AG04449 (cell line): ENCODE measurements at regions not wholly inside any gene's neighbourhood (a gene's known extent, or its start where the extent isn't known, plus 50 kb on each side); places are given as distances from the start of the nearest gene placed in this dataset.

Experiments used
- CTCF ChIA-PET: fragments of 350-600 bp; formaldehyde crosslinking; extraction: SDS; loops from one replicate; lab custom pipeline; 2021; ENCODE audit warnings: antibody characterized with exemption; lab: Yijun Ruan, JAX
- POLR2A ChIA-PET: fragments of 400-600, 350-600 bp; formaldehyde crosslinking; extraction: SDS; loops from one replicate; lab custom pipeline; 2020; ENCODE audit warnings: antibody characterized with exemption, inconsistent platforms; lab: Yijun Ruan, JAX
- DNase-seq: peaks from one replicate; pipeline ENCODE4 v3.0.0-alpha.2; 2010; ENCODE audit warnings: low read depth, low spot score
- H3K4me3 ChIP-seq: 2 replicates; pipeline ENCODE4 v1.5.1; 2011; ENCODE audit warnings: low read depth, mild to moderate bottlenecking, control low read depth, low read length
- TF ChIP-seq, protein P1 (sequence below): IDR thresholded peaks from one replicate; pipeline ENCODE4 v1.5.1; 2011; ENCODE audit warnings: mild to moderate bottlenecking, moderate library complexity, low read length, control low read depth, inconsistent platforms; ENCODE audit not compliant: insufficient read depth; ENCODE audit errors: missing control alignments

DNA sequence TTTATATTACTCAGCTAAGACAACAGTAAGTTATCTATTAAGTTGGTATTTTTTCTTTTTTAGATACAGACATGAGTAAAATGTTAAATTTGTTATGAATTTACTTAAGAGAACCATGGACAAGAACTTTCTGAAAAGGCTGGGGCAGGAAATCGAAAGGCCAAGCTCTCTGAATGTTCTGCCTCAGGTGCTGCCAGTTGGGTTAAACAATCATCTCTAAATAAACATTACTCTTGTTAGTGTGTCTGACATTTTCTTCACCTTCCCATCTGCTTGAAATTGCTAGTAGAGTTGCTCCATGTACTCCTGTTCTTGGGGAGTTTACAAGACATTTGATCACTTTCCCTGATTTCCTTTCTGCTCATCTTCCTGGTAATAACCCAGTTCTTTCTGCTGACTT lies 87.5 kb downstream of the ANKRD7 start:
- POLR2A ChIA-PET: no interaction called here
- CTCF ChIA-PET: no interaction called here
- no peak for DNase-seq
- no peak overlapping the region for H3K4me3 ChIP-seq
- TF ChIP-seq, protein P1, sequence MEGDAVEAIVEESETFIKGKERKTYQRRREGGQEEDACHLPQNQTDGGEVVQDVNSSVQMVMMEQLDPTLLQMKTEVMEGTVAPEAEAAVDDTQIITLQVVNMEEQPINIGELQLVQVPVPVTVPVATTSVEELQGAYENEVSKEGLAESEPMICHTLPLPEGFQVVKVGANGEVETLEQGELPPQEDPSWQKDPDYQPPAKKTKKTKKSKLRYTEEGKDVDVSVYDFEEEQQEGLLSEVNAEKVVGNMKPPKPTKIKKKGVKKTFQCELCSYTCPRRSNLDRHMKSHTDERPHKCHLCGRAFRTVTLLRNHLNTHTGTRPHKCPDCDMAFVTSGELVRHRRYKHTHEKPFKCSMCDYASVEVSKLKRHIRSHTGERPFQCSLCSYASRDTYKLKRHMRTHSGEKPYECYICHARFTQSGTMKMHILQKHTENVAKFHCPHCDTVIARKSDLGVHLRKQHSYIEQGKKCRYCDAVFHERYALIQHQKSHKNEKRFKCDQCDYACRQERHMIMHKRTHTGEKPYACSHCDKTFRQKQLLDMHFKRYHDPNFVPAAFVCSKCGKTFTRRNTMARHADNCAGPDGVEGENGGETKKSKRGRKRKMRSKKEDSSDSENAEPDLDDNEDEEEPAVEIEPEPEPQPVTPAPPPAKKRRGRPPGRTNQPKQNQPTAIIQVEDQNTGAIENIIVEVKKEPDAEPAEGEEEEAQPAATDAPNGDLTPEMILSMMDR: no peak

DNA sequence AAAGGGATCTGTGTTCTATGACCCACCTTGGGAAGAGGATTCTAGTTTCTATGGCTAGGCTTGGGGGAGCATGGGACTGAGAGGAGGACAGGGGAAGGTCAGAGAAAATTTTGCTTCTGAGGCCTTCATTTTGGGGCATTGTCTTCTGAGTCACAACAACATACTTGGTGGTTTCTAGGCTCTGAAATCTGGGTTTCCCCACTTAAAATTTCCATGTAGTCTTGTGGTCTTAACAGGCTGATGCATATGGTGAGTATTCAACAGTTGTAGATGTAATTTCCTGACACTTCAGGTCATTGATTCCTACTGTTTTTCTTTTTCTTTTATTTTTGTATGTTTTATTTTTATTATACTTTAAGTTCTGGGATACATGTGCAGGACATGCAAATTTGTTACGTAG lies 88.5 kb downstream of the ANKRD7 start:
- DNase-seq: no peak
- TF ChIP-seq, protein P1: no peak
- ChIA-PET CTCF (no interaction called here), POLR2A (no interaction called here)
- H3K4me3 ChIP-seq: no peak overlapping the region

DNA sequence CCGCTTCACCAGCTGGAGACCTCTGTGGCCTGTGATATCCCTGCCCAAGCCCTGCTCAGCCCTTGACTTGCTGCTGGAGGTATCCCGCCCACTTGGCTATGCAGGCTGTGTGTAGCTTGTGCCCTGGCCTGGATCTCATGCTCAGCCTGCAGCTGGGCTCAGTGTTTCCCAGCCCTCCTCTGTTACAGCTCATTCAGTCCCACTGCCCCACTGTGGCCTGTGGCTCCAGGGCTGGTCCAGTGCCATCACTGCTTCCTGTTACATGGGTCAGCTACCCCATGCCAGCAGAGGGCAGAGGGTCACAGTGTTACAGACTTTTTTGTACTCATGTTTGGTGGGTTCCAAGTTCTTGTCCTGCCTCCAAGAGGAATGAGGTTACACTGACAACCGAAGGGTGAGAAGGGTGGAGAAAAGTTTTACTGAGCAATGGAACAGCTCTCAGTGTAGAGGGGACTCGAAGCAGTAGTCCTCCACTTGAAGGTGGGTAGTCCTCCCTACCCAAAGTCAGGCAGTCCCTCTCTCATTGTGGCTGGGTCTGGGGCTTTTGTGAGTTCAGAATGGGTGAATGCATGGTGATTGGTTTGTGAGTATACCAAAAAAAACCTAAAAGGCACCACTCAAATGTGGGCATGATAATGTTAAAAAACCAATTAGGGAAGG lies 100.4 kb downstream of the ANKRD7 start:
- POLR2A ChIA-PET: no interaction called here
- TF ChIP-seq, protein P1: no peak
- no peak overlapping the region for H3K4me3 ChIP-seq
- CTCF ChIA-PET: no interaction called here
- no peak for DNase-seq

DNA sequence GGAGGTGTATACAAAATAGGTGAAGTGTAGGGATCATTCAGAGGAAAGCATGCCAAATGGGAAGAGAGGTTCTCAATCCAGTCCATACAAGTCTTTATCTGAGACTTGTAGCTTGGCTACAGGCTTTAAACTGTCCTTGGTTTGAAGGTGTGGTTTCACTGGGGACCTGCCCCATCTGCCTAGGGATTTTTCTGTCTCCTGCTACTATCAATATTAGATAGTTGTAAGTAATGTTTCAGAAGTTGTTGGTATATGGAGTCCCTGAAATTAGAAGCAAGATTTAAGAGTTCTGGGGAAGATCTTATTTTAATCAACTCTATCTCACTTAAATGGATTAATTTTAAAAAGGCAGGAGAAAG lies 100.9 kb downstream of the ANKRD7 start:
- CTCF ChIA-PET: no interaction called here
- POLR2A ChIA-PET: no interaction called here
- no peak for DNase-seq
- TF ChIP-seq, protein P1: no peak
- no peak overlapping the region for H3K4me3 ChIP-seq

DNA sequence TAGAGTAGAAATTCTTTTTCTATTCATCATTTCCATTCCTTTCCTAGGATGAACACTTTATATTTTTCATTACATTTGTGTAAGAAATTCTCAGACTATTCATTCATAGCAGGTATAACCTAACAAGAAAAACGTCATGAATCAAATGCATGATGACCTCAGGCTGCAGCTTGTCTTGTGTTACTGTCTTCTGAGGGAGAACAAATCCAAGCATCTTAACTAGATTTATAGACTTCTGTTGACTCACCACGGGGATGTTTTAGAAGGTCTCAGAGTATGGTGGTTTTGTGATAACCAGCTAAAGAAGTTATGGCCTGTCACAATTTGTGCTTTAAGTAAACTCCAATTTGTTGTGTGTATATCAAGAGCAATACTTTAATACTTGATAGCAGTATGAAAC lies 102.7 kb downstream of the ANKRD7 start:
- POLR2A ChIA-PET: no interaction called here
- no peak overlapping the region for H3K4me3 ChIP-seq
- no peak for DNase-seq
- TF ChIP-seq, protein P1: no peak
- CTCF ChIA-PET: no interaction called here

DNA sequence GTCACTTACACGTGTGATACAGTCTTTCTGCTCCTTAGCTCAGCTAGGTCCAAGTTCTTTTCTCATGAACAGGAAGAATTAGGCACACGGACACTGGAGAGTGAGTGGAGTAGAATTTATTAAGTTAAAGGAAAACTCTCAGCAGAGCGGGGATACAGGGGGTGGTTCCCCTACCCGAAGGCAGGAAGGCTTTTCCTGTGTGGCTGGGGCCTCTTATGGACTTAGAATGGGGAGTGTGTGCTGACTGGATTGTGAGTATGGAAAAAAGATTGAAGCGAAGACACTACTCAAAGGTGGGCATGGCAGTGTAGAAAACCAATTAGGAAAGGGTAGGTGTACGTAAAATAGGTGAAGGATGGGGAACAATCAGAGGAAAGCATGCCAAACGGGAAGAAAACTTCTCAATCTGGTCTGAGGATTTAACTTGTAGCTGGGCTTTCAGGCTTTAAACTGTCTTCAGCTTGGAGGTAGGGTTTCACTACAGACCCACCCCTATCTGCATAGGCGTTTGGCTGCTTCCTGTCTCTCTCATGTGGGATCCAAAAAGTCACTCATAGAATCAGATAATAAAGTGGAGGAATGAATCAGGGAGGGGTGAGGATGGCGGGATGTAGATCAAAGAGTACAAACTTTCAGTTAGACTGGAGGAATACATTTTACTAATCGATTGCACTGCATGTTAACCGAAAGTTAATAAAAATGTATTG lies 104.2 kb downstream of the ANKRD7 start:
- TF ChIP-seq, protein P1: no peak
- no peak for DNase-seq
- H3K4me3 ChIP-seq: no peak overlapping the region
- ChIA-PET CTCF (no interaction called here), POLR2A (no interaction called here)
